ENCODE measurements at regions not wholly inside any gene's neighbourhood (a gene's known extent, or its start where the extent isn't known, plus 50 kb on each side); places are given as distances from the start of the nearest gene placed in this dataset.
A peak's percentile ranks its signal among the peaks of the same experiment; 100 is the strongest.

GRCh38 chr13:104301171-104301975, 1235.2 kb upstream of the SLC10A2 start:
- Histone ChIP-seq H3K27me3 (ENCODE audit: low read length) (no peaks in the 10 kb centered on the region), H3K79me2 (ENCODE audit: low read length) (no peaks in the 10 kb centered on the region), H2AFZ (ENCODE audit: low read length) (no peak overlapping the region), H3K4me3 (ENCODE audit: low read length) (no peak overlapping the region), H3K9me2 (replicated peaks; ENCODE audit: insufficient read depth, low read length) (no peaks in the 10 kb centered on the region), H3K36me3 (ENCODE audit: insufficient read depth, low read length) (no peaks in the 10 kb centered on the region), H3K4me1 (ENCODE audit: low read length) (no peaks in the 10 kb centered on the region), H3K9ac (ENCODE audit: low read length) (no peak overlapping the region), H3K27ac (ENCODE audit: low read length) (no peak overlapping the region), H3K4me2 (ENCODE audit: low read depth, low read length, poor library complexity, severe bottlenecking) (no peak overlapping the region), H4K20me1 (ENCODE audit: insufficient read depth, low read depth, low read length) (no peaks in the 10 kb centered on the region), H3K9me3 (ENCODE audit: low read length) (no peaks in the 10 kb centered on the region; the same call in none of the 2 replicates)
- DNase-seq: peak; percentile 10

DNA sequence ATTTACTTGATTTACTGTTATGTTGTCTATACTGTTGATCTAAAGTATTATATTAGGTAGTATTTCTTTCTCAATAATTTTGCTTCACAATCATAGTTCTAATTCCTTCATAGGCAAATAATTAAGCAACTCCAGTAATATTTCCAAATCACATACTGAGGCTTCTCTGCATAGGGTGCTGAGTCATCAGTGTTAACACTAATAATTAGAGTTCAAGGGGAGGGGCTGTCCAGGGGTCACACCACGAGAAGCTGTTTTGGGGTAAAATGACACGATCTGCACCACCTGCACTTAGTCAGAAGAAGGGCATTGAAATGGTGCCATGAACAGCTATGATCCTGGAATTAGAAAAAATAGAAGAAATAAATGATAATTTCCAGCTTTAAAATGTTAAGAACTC, 1230.9 kb upstream of the SLC10A2 start:
- Histone ChIP-seq H2AFZ (ENCODE audit: low read length) (no peak overlapping the region), H3K4me3 (ENCODE audit: low read length) (no peak overlapping the region), H3K27me3 (ENCODE audit: low read length) (no peaks in the 10 kb centered on the region), H3K4me2 (ENCODE audit: low read depth, low read length, poor library complexity, severe bottlenecking) (no peak overlapping the region), H3K27ac (ENCODE audit: low read length) (no peak overlapping the region), H3K79me2 (ENCODE audit: low read length) (no peaks in the 10 kb centered on the region), H3K4me1 (ENCODE audit: low read length) (no peaks in the 10 kb centered on the region), H4K20me1 (ENCODE audit: insufficient read depth, low read depth, low read length) (no peaks in the 10 kb centered on the region), H3K36me3 (ENCODE audit: insufficient read depth, low read length) (no peaks in the 10 kb centered on the region), H3K9me3 (ENCODE audit: low read length) (peaks cover 10% of the 10 kb centered on the region), H3K9me2 (replicated peaks; ENCODE audit: insufficient read depth, low read length) (no peaks in the 10 kb centered on the region), H3K9ac (ENCODE audit: low read length) (no peak overlapping the region)
- no peak for DNase-seq

DNA sequence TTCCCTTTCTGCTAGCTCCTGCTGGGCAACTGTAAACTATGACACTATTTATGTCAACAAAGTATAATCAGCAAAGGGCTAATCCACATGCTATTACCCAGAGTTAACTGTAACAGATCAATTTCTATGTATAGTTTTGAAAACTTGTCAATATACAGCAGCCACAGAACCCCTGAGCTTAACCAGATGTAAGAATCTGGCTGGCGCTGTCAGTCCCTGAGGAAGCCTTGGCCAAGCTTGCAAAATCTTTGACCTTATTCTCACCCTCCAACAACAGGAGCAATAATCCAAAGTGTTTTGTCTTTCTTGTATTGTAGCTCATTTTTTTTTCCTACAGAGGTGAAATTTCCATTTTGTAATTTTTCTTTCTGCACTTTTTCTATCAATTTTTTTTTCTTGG, 1230.1 kb upstream of the SLC10A2 start:
- no peak overlapping the region for H3K4me3 ChIP-seq (ENCODE audit: low read length)
- H3K9me2 ChIP-seq (replicated peaks; ENCODE audit: insufficient read depth, low read length): no peaks in the 10 kb centered on the region
- H4K20me1 ChIP-seq (ENCODE audit: insufficient read depth, low read depth, low read length): no peaks in the 10 kb centered on the region
- no peak overlapping the region for H3K27ac ChIP-seq (ENCODE audit: low read length)
- H3K79me2 ChIP-seq (ENCODE audit: low read length): no peaks in the 10 kb centered on the region
- no peak overlapping the region for H3K4me2 ChIP-seq (ENCODE audit: low read depth, low read length, poor library complexity, severe bottlenecking)
- no peaks in the 10 kb centered on the region for H3K27me3 ChIP-seq (ENCODE audit: low read length)
- H2AFZ ChIP-seq (ENCODE audit: low read length): no peak overlapping the region
- no peaks in the 10 kb centered on the region for H3K36me3 ChIP-seq (ENCODE audit: insufficient read depth, low read length)
- H3K4me1 ChIP-seq (ENCODE audit: low read length): no peaks in the 10 kb centered on the region
- H3K9me3 ChIP-seq (ENCODE audit: low read length): peaks cover 13% of the 10 kb centered on the region
- no peak overlapping the region for H3K9ac ChIP-seq (ENCODE audit: low read length)
- no peak for DNase-seq

- peaks cover 13% of the 10 kb centered on the region for H3K9me3 ChIP-seq (ENCODE audit: low read length)
- H3K36me3 ChIP-seq (ENCODE audit: insufficient read depth, low read length): no peaks in the 10 kb centered on the region
- H3K79me2 ChIP-seq (ENCODE audit: low read length): no peaks in the 10 kb centered on the region
- no peaks in the 10 kb centered on the region for H3K27me3 ChIP-seq (ENCODE audit: low read length)
- H3K4me1 ChIP-seq (ENCODE audit: low read length): no peaks in the 10 kb centered on the region
- H3K4me3 ChIP-seq (ENCODE audit: low read length): no peak overlapping the region
- no peak overlapping the region for H3K27ac ChIP-seq (ENCODE audit: low read length)
- H2AFZ ChIP-seq (ENCODE audit: low read length): no peak overlapping the region
- H3K9me2 ChIP-seq (replicated peaks; ENCODE audit: insufficient read depth, low read length): no peaks in the 10 kb centered on the region
- DNase-seq: peak; percentile 6
- no peaks in the 10 kb centered on the region for H4K20me1 ChIP-seq (ENCODE audit: insufficient read depth, low read depth, low read length)
- H3K4me2 ChIP-seq (ENCODE audit: low read depth, low read length, poor library complexity, severe bottlenecking): no peak overlapping the region
- no peak overlapping the region for H3K9ac ChIP-seq (ENCODE audit: low read length)
Observed at GRCh38 chr13:104295537-104295936, 1229.3 kb upstream of the SLC10A2 start.

- no peaks in the 10 kb centered on the region for H3K79me2 ChIP-seq (ENCODE audit: low read length)
- no peak overlapping the region for H3K4me2 ChIP-seq (ENCODE audit: low read depth, low read length, poor library complexity, severe bottlenecking)
- no peaks in the 10 kb centered on the region for H4K20me1 ChIP-seq (ENCODE audit: insufficient read depth, low read depth, low read length)
- H3K4me3 ChIP-seq (ENCODE audit: low read length): no peak overlapping the region
- no peak overlapping the region for H2AFZ ChIP-seq (ENCODE audit: low read length)
- no peaks in the 10 kb centered on the region for H3K36me3 ChIP-seq (ENCODE audit: insufficient read depth, low read length)
- no peak overlapping the region for H3K27ac ChIP-seq (ENCODE audit: low read length)
- peaks cover 26% of the 10 kb centered on the region for H3K9me3 ChIP-seq (ENCODE audit: low read length)
- no peak overlapping the region for H3K9ac ChIP-seq (ENCODE audit: low read length)
- no peak for DNase-seq
- H3K4me1 ChIP-seq (ENCODE audit: low read length): no peaks in the 10 kb centered on the region
- H3K27me3 ChIP-seq (ENCODE audit: low read length): no peaks in the 10 kb centered on the region
- H3K9me2 ChIP-seq (replicated peaks; ENCODE audit: insufficient read depth, low read length): no peaks in the 10 kb centered on the region
Observed at GRCh38 chr13:104289400-104289799, 1223.2 kb upstream of the SLC10A2 start.

GRCh38 chr13:104288496-104288895, 1222.3 kb upstream of the SLC10A2 start:
- Histone ChIP-seq H3K27me3 (ENCODE audit: low read length) (no peaks in the 10 kb centered on the region), H3K9me2 (replicated peaks; ENCODE audit: insufficient read depth, low read length) (no peaks in the 10 kb centered on the region), H4K20me1 (ENCODE audit: insufficient read depth, low read depth, low read length) (no peaks in the 10 kb centered on the region), H3K79me2 (ENCODE audit: low read length) (no peaks in the 10 kb centered on the region), H3K9ac (ENCODE audit: low read length) (no peak overlapping the region), H3K4me2 (ENCODE audit: low read depth, low read length, poor library complexity, severe bottlenecking) (no peak overlapping the region), H3K9me3 (ENCODE audit: low read length) (peaks cover 25% of the 10 kb centered on the region), H3K27ac (ENCODE audit: low read length) (no peak overlapping the region), H3K4me1 (ENCODE audit: low read length) (no peaks in the 10 kb centered on the region), H3K4me3 (ENCODE audit: low read length) (no peak overlapping the region), H2AFZ (ENCODE audit: low read length) (no peak overlapping the region), H3K36me3 (ENCODE audit: insufficient read depth, low read length) (no peaks in the 10 kb centered on the region)
- no peak for DNase-seq

DNA sequence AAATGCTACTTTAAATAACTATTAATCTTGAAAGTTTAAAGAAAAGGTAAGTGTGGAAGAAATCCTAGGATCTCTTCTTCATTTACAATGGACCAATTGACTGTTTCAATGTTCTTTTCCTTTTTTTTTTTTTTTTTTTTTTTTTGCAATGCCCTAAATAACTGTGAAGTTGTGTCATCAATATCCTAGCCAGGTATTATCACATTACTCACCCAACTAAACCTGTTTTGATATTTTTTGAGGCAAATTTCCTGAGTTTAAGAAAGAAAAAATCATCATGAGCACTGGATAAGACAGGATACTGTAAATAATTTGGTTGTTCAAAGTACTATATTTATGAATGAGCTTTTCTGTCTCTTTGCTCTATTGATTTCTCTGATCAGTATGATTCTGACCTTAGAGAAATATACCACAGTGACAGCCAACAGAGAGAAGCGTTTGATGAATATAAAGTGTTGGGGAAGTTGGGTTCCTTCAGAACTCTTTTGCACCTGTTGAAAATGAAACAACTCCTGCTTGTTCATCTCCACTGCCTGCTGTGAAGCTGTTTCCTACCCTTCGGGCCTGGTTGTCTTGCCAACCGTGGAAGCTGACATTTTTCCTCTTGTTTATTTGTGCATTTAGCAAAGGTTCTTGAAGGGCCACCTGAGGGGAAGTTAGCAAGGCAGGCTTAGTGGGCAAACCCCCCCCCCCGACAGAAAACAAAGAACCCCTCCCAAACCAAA, 1220.5 kb upstream of the SLC10A2 start:
- Histone ChIP-seq H3K79me2 (ENCODE audit: low read length) (no peaks in the 10 kb centered on the region), H3K27me3 (ENCODE audit: low read length) (no peaks in the 10 kb centered on the region), H2AFZ (ENCODE audit: low read length) (no peak overlapping the region), H3K27ac (ENCODE audit: low read length) (no peak overlapping the region), H3K9ac (ENCODE audit: low read length) (no peak overlapping the region), H3K36me3 (ENCODE audit: insufficient read depth, low read length) (no peaks in the 10 kb centered on the region), H3K4me3 (ENCODE audit: low read length) (no peak overlapping the region), H3K9me3 (ENCODE audit: low read length) (peaks cover 22% of the 10 kb centered on the region), H3K9me2 (replicated peaks; ENCODE audit: insufficient read depth, low read length) (no peaks in the 10 kb centered on the region), H4K20me1 (ENCODE audit: insufficient read depth, low read depth, low read length) (no peaks in the 10 kb centered on the region), H3K4me2 (ENCODE audit: low read depth, low read length, poor library complexity, severe bottlenecking) (no peak overlapping the region), H3K4me1 (ENCODE audit: low read length) (no peaks in the 10 kb centered on the region)
- DNase-seq: no peak

- no peaks in the 10 kb centered on the region for H3K4me1 ChIP-seq (ENCODE audit: low read length)
- H3K9ac ChIP-seq (ENCODE audit: low read length): no peak overlapping the region
- H3K27me3 ChIP-seq (ENCODE audit: low read length): no peaks in the 10 kb centered on the region
- no peaks in the 10 kb centered on the region for H3K79me2 ChIP-seq (ENCODE audit: low read length)
- H3K4me3 ChIP-seq (ENCODE audit: low read length): no peak overlapping the region
- no peaks in the 10 kb centered on the region for H3K36me3 ChIP-seq (ENCODE audit: insufficient read depth, low read length)
- H3K27ac ChIP-seq (ENCODE audit: low read length): no peak overlapping the region
- no peaks in the 10 kb centered on the region for H4K20me1 ChIP-seq (ENCODE audit: insufficient read depth, low read depth, low read length)
- no peak for DNase-seq
- no peak overlapping the region for H2AFZ ChIP-seq (ENCODE audit: low read length)
- H3K4me2 ChIP-seq (ENCODE audit: low read depth, low read length, poor library complexity, severe bottlenecking): no peak overlapping the region
- peaks cover 34% of the 10 kb centered on the region for H3K9me3 ChIP-seq (ENCODE audit: low read length)
- no peaks in the 10 kb centered on the region for H3K9me2 ChIP-seq (replicated peaks; ENCODE audit: insufficient read depth, low read length)
Observed at GRCh38 chr13:104281910-104282309, 1215.7 kb upstream of the SLC10A2 start.
